Peyer's patch (tissue), 4 donors: ENCODE measurements at regions not wholly inside any gene's neighbourhood (a gene's known extent, or its start where the extent isn't known, plus 50 kb on each side); places are given as distances from the start of the nearest gene placed in this dataset.

Experiments used
- DNase-seq, 3 donors: peaks; one replicate each; pipeline ENCODE4 v3.0.0-alpha.2; 2017 to 2019
- H3K27ac ChIP-seq, 4 donors: fragments of 200-600 bp; sonication (generic); one replicate each; pipeline ENCODE4 v1.5.1; 2016 to 2019
- H3K27me3 ChIP-seq, 2 donors: fragments of 200-600 bp; sonication (generic); one replicate each; pipeline ENCODE4 v1.5.1; 2019
- H3K36me3 ChIP-seq, 3 donors: fragments of 200-600 bp; sonication (generic); one replicate each; pipeline ENCODE4 v1.5.1; 2016 to 2019
- H3K4me1 ChIP-seq, 4 donors: fragments of 200-600 bp; sonication (generic); one replicate each; pipeline ENCODE4 v1.5.1; 2016 to 2019
- H3K4me3 ChIP-seq, 4 donors: fragments of 200-600 bp; sonication (generic); 1 replicate in 3 of 4; 2 replicates in 1 of 4; pipeline ENCODE4 v1.5.1; 2016 to 2019; ENCODE audit warnings: mild to moderate bottlenecking in 1 of 4
- H3K9me3 ChIP-seq, 4 donors: fragments of 200-600 bp; sonication (generic); one replicate each; pipeline ENCODE4 v1.5.1; 2016 to 2019; ENCODE audit warnings: mild to moderate bottlenecking in 1 of 4
- POLR2A ChIP-seq, 2 donors: fragments of 450-650 bp; IDR thresholded peaks; one replicate each; pipeline ENCODE4 v1.5.1; 2017; ENCODE audit warnings: antibody characterized with exemption in 2 of 2, mild to moderate bottlenecking in 2 of 2, moderate library complexity in 2 of 2
- TF ChIP-seq, protein P1 (sequence below), 6 experiments: fragments of 450-650 bp in 4 of 6; fragments of 200-600 bp in 2 of 6; sonication (generic) in 1 of 6; IDR thresholded peaks; one replicate each; pipeline ENCODE4 v1.5.1; 2017 to 2019; ENCODE audit warnings: antibody characterized with exemption in 6 of 6, mild to moderate bottlenecking in 3 of 6, moderate library complexity in 1 of 6

DNA sequence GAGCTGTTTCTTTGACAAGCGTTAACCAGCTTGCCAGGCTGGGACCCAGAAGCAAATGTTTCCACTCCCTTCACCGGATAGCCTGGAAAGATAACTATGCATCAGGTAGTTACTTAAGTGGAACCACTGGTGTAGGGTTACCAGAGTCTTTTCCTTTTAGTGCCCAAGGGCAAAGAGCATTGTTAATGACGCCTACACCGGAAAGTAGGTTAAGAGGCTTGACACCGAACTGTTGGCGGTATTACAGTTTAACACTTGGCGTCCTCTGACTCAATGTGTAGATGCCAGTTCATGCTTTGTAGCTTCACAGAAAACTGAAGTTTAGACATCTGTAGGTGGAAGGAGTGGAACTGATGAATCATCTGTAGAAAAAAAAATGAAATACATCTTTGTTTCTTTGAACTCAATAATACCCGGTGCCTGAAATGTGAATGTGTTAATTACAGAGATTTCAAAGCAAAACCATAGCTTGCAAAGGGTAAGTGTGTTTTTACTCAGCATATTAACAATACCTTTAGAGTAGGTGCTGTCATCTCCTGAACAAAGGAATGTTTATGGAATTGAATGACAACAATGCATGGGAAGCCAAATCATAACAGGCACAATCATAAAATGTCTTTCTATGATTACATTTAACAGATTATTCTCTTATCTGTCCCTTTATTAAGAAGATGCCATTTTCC, 426.7 kb upstream of the SALL1 start:
- Histone ChIP-seq H3K4me3 (no peak overlapping the region), H3K36me3 (no peaks in the 10 kb centered on the region), H3K4me1 (no peaks in the 10 kb centered on the region), H3K27ac (no peak overlapping the region), H3K27me3 (no peaks in the 10 kb centered on the region), H3K9me3 (no peaks in the 10 kb centered on the region)
- DNase-seq = no peak
- no peak for TF ChIP-seq POLR2A (IDR thresholded peaks at IDR 0.05)
- TF ChIP-seq, protein P1, sequence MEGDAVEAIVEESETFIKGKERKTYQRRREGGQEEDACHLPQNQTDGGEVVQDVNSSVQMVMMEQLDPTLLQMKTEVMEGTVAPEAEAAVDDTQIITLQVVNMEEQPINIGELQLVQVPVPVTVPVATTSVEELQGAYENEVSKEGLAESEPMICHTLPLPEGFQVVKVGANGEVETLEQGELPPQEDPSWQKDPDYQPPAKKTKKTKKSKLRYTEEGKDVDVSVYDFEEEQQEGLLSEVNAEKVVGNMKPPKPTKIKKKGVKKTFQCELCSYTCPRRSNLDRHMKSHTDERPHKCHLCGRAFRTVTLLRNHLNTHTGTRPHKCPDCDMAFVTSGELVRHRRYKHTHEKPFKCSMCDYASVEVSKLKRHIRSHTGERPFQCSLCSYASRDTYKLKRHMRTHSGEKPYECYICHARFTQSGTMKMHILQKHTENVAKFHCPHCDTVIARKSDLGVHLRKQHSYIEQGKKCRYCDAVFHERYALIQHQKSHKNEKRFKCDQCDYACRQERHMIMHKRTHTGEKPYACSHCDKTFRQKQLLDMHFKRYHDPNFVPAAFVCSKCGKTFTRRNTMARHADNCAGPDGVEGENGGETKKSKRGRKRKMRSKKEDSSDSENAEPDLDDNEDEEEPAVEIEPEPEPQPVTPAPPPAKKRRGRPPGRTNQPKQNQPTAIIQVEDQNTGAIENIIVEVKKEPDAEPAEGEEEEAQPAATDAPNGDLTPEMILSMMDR (IDR thresholded peaks at IDR 0.05) = no peak

- Histone ChIP-seq H3K27me3 (no peaks in the 10 kb centered on the region), H3K4me1 (no peaks in the 10 kb centered on the region), H3K4me3 (no peak overlapping the region), H3K27ac (no peak overlapping the region), H3K36me3 (no peaks in the 10 kb centered on the region), H3K9me3 (no peaks in the 10 kb centered on the region)
- TF ChIP-seq POLR2A (IDR thresholded peaks at IDR 0.05) = no peak
- TF ChIP-seq, protein P1 (IDR thresholded peaks at IDR 0.05) = no peak
- no peak for DNase-seq
These were observed 425.6 kb upstream of the SALL1 start for GRCh38 chr16:51576498-51577195.

GRCh38 chr16:51573191-51573590, 422.1 kb upstream of the SALL1 start:
- no peaks in the 10 kb centered on the region for H3K4me1 ChIP-seq
- TF ChIP-seq, protein P1 (IDR thresholded peaks at IDR 0.05) = no peak
- no peak for TF ChIP-seq POLR2A (IDR thresholded peaks at IDR 0.05)
- no peaks in the 10 kb centered on the region for H3K27me3 ChIP-seq
- no peak overlapping the region for H3K4me3 ChIP-seq
- no peak overlapping the region for H3K27ac ChIP-seq
- no peak for DNase-seq
- no peaks in the 10 kb centered on the region for H3K9me3 ChIP-seq
- no peaks in the 10 kb centered on the region for H3K36me3 ChIP-seq

DNA sequence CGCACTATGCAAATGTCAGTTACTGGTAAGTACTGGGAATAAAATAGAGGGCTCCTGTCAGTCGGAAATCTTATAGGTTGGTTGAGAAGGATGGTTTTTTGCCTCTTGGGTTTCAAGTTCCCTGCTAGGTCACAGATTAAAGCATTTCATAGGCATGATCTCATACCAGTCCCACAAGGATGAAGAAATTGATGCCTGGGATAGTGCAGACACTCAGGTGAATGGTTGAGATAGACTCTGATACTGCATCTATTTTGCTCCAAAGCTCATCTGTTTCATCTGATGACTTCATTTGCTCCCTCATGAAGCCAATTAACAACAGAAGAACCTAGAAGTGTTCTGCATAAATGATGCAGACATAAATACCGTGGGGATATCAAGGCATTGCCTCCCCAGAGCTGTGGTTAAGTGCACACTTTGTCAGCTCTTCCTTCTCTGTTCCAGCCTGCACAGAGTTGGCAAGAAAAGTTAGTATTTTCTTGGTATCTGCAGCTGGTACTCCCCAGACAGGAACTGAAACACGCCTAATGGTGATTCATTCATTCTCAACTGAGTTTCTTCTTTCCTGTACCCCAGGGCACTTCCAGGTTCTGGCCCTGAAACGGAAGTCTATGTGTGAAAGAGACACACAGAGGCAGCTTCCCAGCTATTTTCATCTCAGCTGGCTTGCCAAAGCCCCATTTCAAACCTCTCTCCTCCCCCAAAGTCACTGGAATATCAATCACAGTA, 418.3 kb upstream of the SALL1 start:
- H3K4me1 ChIP-seq = no peaks in the 10 kb centered on the region
- no peak overlapping the region for H3K27ac ChIP-seq
- H3K9me3 ChIP-seq = no peaks in the 10 kb centered on the region
- no peak for DNase-seq
- no peaks in the 10 kb centered on the region for H3K36me3 ChIP-seq
- TF ChIP-seq, protein P1 (IDR thresholded peaks at IDR 0.05) = no peak
- TF ChIP-seq POLR2A (IDR thresholded peaks at IDR 0.05) = no peak
- no peak overlapping the region for H3K4me3 ChIP-seq
- no peaks in the 10 kb centered on the region for H3K27me3 ChIP-seq

- TF ChIP-seq, protein P1 (IDR thresholded peaks at IDR 0.05) = no peak
- TF ChIP-seq POLR2A (IDR thresholded peaks at IDR 0.05) = no peak
- H3K36me3 ChIP-seq = no peaks in the 10 kb centered on the region
- no peak overlapping the region for H3K4me3 ChIP-seq
- no peaks in the 10 kb centered on the region for H3K27me3 ChIP-seq
- no peaks in the 10 kb centered on the region for H3K9me3 ChIP-seq
- no peak for DNase-seq
- H3K27ac ChIP-seq = no peak overlapping the region
- H3K4me1 ChIP-seq = no peaks in the 10 kb centered on the region
These were observed 416.8 kb upstream of the SALL1 start for GRCh38 chr16:51567911-51568310.
